Ovary (tissue), 7 donors: ENCODE measurements at regions not wholly inside any gene's neighbourhood (a gene's known extent, or its start where the extent isn't known, plus 50 kb on each side); places are given as distances from the start of the nearest gene placed in this dataset.

Experiments used
- DNase-seq, 5 donors: peaks; one replicate each; pipeline ENCODE4 v3.0.0-alpha.2; 2019 to 2020
- H3K27ac ChIP-seq, 2 donors: fragments of 200-600 bp; one replicate each; pipeline versions ENCODE4 v1.5.1 to v1.8.0; 2019 to 2022
- H3K27me3 ChIP-seq: fragments of 200-600 bp; one replicate; pipeline ENCODE4 v1.8.0; 2022
- H3K36me3 ChIP-seq: fragments of 200-600 bp; sonication (generic); one replicate; pipeline ENCODE4 v1.5.1; 2019
- H3K4me1 ChIP-seq: one replicate; pipeline ENCODE4 v1.8.1; 2013; ENCODE audit warnings: mild to moderate bottlenecking, moderate library complexity; ENCODE audit not compliant: insufficient read depth
- H3K4me3 ChIP-seq: fragments of 200-600 bp; sonication (generic); one replicate; pipeline ENCODE4 v1.5.1; 2017
- H3K9me3 ChIP-seq, 2 donors: fragments of 200-600 bp in 1 of 2; sonication (generic) in 1 of 2; one replicate each; pipeline versions ENCODE4 v1.5.1 to v1.8.1; 2013 to 2019; ENCODE audit warnings: mild to moderate bottlenecking in 1 of 2, moderate library complexity in 1 of 2
- CTCF ChIP-seq, 3 donors: fragments of 450-650 bp in 2 of 3; fragments of 200-600 bp in 1 of 3; IDR thresholded peaks; one replicate each; pipeline versions ENCODE4 v1.5.1 to v1.8.0; 2016 to 2022; ENCODE audit warnings: antibody characterized with exemption in 3 of 3, mild to moderate bottlenecking in 1 of 3
- EP300 ChIP-seq: sonication (generic); formaldehyde crosslinking; IDR thresholded peaks from one replicate; pipeline ENCODE4 v1.6.1; 2017; ENCODE audit warnings: antibody characterized with exemption
- POLR2A ChIP-seq: fragments of 450-650 bp; IDR thresholded peaks from one replicate; pipeline ENCODE4 v1.6.1; 2017; ENCODE audit warnings: antibody characterized with exemption, mild to moderate bottlenecking, moderate library complexity
- WGBS, 3 donors: extraction: QIAGEN DNeasy Blood & Tissue Kit in 1 of 3; methylation state at CpG; one replicate each; pipeline versions ENCODE4 v1.1.5 to v1.1.7; 2013 to 2017; 5-methylcytosine and 5-hydroxymethylcytosine counted together
- intact Hi-C, 4 donors: fragments of 100-400 bp; cut with DNase I; formaldehyde crosslinking; loops; one replicate each; pipeline versions ENCODE4 v1.11.0 to v1.15.1; 2022 to 2023
- donor health status: DM: no; HTN: no; CAD: no; lungs with moderate emphysema.
- donor health status: DM: no; HTN: no; CAD: no.
- donor health status: Bipolar disorder and iron deficiency.
- donor health status: DM: no; HTN: no; CAD: no.
- donor health status: DM: yes; HTN: yes; CAD: no.

GRCh38 chr20:50373674-50374286 is 136.4 kb upstream of the PTPN1 start:
- Histone ChIP-seq H3K9me3 (no peaks in the 10 kb centered on the region), H3K4me3 (no peak overlapping the region), H3K27ac (no peak overlapping the region), H3K27me3 (no peaks in the 10 kb centered on the region), H3K4me1 (no peaks in the 10 kb centered on the region), H3K36me3 (no peaks in the 10 kb centered on the region)
- TF ChIP-seq CTCF (IDR thresholded peaks at IDR 0.05) (no peak), POLR2A (no peak), EP300 (no peak)
- no peak for DNase-seq
- 60 to 68% (median 64%) methylated on average over 7 of the region's 7 CpGs for whole genome bisulfite sequencing, 3 donors
- intact Hi-C loops, result no loop called here

- WGBS, 3 donors, result 79 to 92% (median 84%) methylated on average over 4 of the region's 4 CpGs
Observed at GRCh38 chr20:50374541-50375078, 135.6 kb upstream of the PTPN1 start.

GRCh38 chr20:50376179-50376887 is 133.8 kb upstream of the PTPN1 start:
- Histone ChIP-seq H3K4me1 (peaks cover 15% of the 10 kb centered on the region), H3K27ac (no peak overlapping the region), H3K4me3 (no peak overlapping the region), H3K27me3 (no peaks in the 10 kb centered on the region), H3K9me3 (no peaks in the 10 kb centered on the region), H3K36me3 (no peaks in the 10 kb centered on the region)
- intact Hi-C loops, result loop anchor here in 1 of 4 donors (5.0 kb wide), 1 partner anchor 184 kb away; the partner anchor contains the start of gene CEBPB
- TF ChIP-seq POLR2A (no peak), CTCF (IDR thresholded peaks at IDR 0.05) (no peak), EP300 (no peak)
- DNase-seq, result no peak
- 87 to 91% (median 88%) methylated on average over 14 of the region's 14 CpGs for WGBS, 3 donors

More at GRCh38 chr20:50374541-50375078, 135.6 kb upstream of the PTPN1 start:
- TF ChIP-seq POLR2A (no peak), CTCF (IDR thresholded peaks at IDR 0.05) (no peak), EP300 (no peak)
- intact Hi-C loops, result loop anchor here in 1 of 4 donors (5.0 kb wide), 1 partner anchor 182 kb away; the partner anchor contains the start of gene CEBPB
- Histone ChIP-seq H3K4me1 (peaks cover 4% of the 10 kb centered on the region), H3K27ac (no peak overlapping the region), H3K27me3 (no peaks in the 10 kb centered on the region), H3K36me3 (no peaks in the 10 kb centered on the region), H3K4me3 (no peak overlapping the region), H3K9me3 (no peaks in the 10 kb centered on the region)
- no peak for DNase-seq

- no peaks in the 10 kb centered on the region for H3K9me3 ChIP-seq
- intact Hi-C loops, result loop anchor here in 1 of 4 donors (5.0 kb wide), 1 partner anchor 185 kb away; the partner anchor contains the start of gene CEBPB
- H3K27me3 ChIP-seq, result no peaks in the 10 kb centered on the region
- TF ChIP-seq EP300 (no peak), POLR2A (no peak), CTCF (IDR thresholded peaks at IDR 0.05) (no peak)
- 92 to 93% (median 93%) methylated on average over 17 of the region's 17 CpGs for WGBS, 3 donors
- H3K4me1 ChIP-seq, result peaks cover 15% of the 10 kb centered on the region
- no peak overlapping the region for H3K4me3 ChIP-seq
- no peak for DNase-seq
- H3K36me3 ChIP-seq, result no peaks in the 10 kb centered on the region
- H3K27ac ChIP-seq, result no peak overlapping the region
Observed at GRCh38 chr20:50376888-50377459, 133.2 kb upstream of the PTPN1 start.
